HEK293 (cell line): ENCODE measurements at regions not wholly inside any gene's neighbourhood (a gene's known extent, or its start where the extent isn't known, plus 50 kb on each side); places are given as distances from the start of the nearest gene placed in this dataset.
A peak's percentile ranks its signal among the peaks of the same experiment; 100 is the strongest.

Experiments used
- CTCF ChIA-PET: fragments of 350-600 bp; formaldehyde crosslinking; extraction: SDS; loops from one replicate; lab custom pipeline; 2021; ENCODE audit warnings: antibody characterized with exemption; lab: Yijun Ruan, JAX
- POLR2A ChIA-PET: fragments of 300-600 bp; formaldehyde crosslinking; extraction: SDS; loops from one replicate; lab custom pipeline; 2020; ENCODE audit warnings: antibody characterized with exemption, inconsistent platforms; lab: Yijun Ruan, JAX
- H3K27ac ChIP-seq: fragments of 200-500 bp; sonication (Bioruptor generic); 2 replicates; pipeline ENCODE4 v1.5.1; 2014; ENCODE audit warnings: low read depth, low read length, control low read depth, inconsistent platforms; ENCODE audit errors: extremely low read depth
- H3K36me3 ChIP-seq, 2 experiments: fragments of 200-500 bp in 1 of 2; sonication (Bioruptor generic) in 1 of 2; 1 replicate in 1 of 2; 2 replicates in 1 of 2; pipeline ENCODE4 v1.5.1; 2014 to 2017; ENCODE audit warnings: inconsistent platforms in 2 of 2, low read length in 2 of 2; ENCODE audit not compliant: control insufficient read depth in 2 of 2, insufficient read depth in 1 of 2
- H3K4me1 ChIP-seq: fragments of 200-500 bp; sonication (Bioruptor generic); 2 replicates; pipeline ENCODE4 v1.5.1; 2014; ENCODE audit warnings: mild to moderate bottlenecking, low read length, inconsistent platforms; ENCODE audit not compliant: control insufficient read depth, insufficient read depth
- H3K4me3 ChIP-seq: 2 replicates; pipeline ENCODE4 v1.5.1; 2011; ENCODE audit warnings: low read depth, mild to moderate bottlenecking, control low read depth, low read length, moderate library complexity
- H3K9me3 ChIP-seq: fragments of 200-500 bp; sonication (Bioruptor generic); 2 replicates; pipeline ENCODE4 v1.5.1; 2014; ENCODE audit warnings: low read depth, low read length, inconsistent platforms; ENCODE audit not compliant: control insufficient read depth, insufficient read depth
- EGR2 ChIP-seq: fragments of 450-650 bp; formaldehyde crosslinking; IDR thresholded peaks from 2 replicates; pipeline ENCODE4 v1.5.1; 2016; ENCODE audit warnings: low read depth, missing biosample characterization, missing genetic modification characterization
- IKZF3 ChIP-seq: fragments of 450-650 bp; IDR thresholded peaks from 2 replicates; pipeline ENCODE4 v1.5.0; 2018; ENCODE audit warnings: missing biosample characterization, mild to moderate bottlenecking, missing genetic modification characterization, moderate library complexity
- KLF10 ChIP-seq: fragments of 450-650 bp; IDR thresholded peaks from 2 replicates; pipeline ENCODE4 v1.5.1; 2018; ENCODE audit warnings: missing biosample characterization, mild to moderate bottlenecking, missing genetic modification characterization
- KLF16 ChIP-seq: fragments of 450-650 bp; formaldehyde crosslinking; IDR thresholded peaks from 2 replicates; pipeline ENCODE4 v1.5.1; 2017; ENCODE audit warnings: missing biosample characterization, missing genetic modification characterization
- OVOL3 ChIP-seq: fragments of 450-650 bp; formaldehyde crosslinking; IDR thresholded peaks from 2 replicates; pipeline ENCODE4 v1.5.1; 2016; ENCODE audit warnings: missing biosample characterization, missing genetic modification characterization
- PRDM6 ChIP-seq: fragments of 450-650 bp; formaldehyde crosslinking; IDR thresholded peaks from 2 replicates; pipeline ENCODE4 v1.5.1; 2017; ENCODE audit warnings: missing biosample characterization, missing genetic modification characterization
- SP2 ChIP-seq: fragments of 450-650 bp; formaldehyde crosslinking; IDR thresholded peaks from 2 replicates; pipeline ENCODE4 v1.5.1; 2016; ENCODE audit warnings: missing biosample characterization, missing genetic modification characterization
- WT1 ChIP-seq: fragments of 450-650 bp; formaldehyde crosslinking; IDR thresholded peaks from 2 replicates; pipeline ENCODE4 v1.5.1; 2016; ENCODE audit warnings: missing biosample characterization, missing genetic modification characterization
- YY1 ChIP-seq: fragments of 450-650 bp; formaldehyde crosslinking; IDR thresholded peaks from 2 replicates; pipeline ENCODE4 v1.5.1; 2018; ENCODE audit warnings: missing biosample characterization, missing genetic modification characterization
- ZFP37 ChIP-seq: fragments of 450-650 bp; formaldehyde crosslinking; IDR thresholded peaks from 2 replicates; pipeline ENCODE4 v1.5.1; 2016; ENCODE audit warnings: missing biosample characterization, missing genetic modification characterization
- ZNF114 ChIP-seq: fragments of 450-650 bp; formaldehyde crosslinking; IDR thresholded peaks from 2 replicates; pipeline ENCODE4 v1.5.0; 2017; ENCODE audit warnings: missing biosample characterization, missing genetic modification characterization
- ZNF121 ChIP-seq: fragments of 450-650 bp; formaldehyde crosslinking; IDR thresholded peaks from 2 replicates; pipeline ENCODE4 v1.5.1; 2016; ENCODE audit warnings: missing biosample characterization, missing genetic modification characterization
- ZNF140 ChIP-seq: fragments of 450-650 bp; formaldehyde crosslinking; IDR thresholded peaks from 2 replicates; pipeline ENCODE4 v1.5.1; 2016; ENCODE audit warnings: missing biosample characterization, missing genetic modification characterization
- ZNF169 ChIP-seq: fragments of 450-650 bp; formaldehyde crosslinking; IDR thresholded peaks from 2 replicates; pipeline ENCODE4 v1.5.1; 2016; ENCODE audit warnings: missing biosample characterization, missing genetic modification characterization
- ZNF292 ChIP-seq: fragments of 450-650 bp; formaldehyde crosslinking; IDR thresholded peaks from 2 replicates; pipeline ENCODE4 v1.5.1; 2016; ENCODE audit warnings: low read depth, missing biosample characterization, missing genetic modification characterization, borderline replicate concordance
- ZNF404 ChIP-seq: fragments of 450-650 bp; formaldehyde crosslinking; IDR thresholded peaks from 2 replicates; pipeline ENCODE4 v1.5.1; 2017; ENCODE audit warnings: missing biosample characterization, missing genetic modification characterization
- ZNF501 ChIP-seq: fragments of 450-650 bp; formaldehyde crosslinking; IDR thresholded peaks from 2 replicates; pipeline ENCODE4 v1.5.1; 2016; ENCODE audit warnings: missing biosample characterization, missing genetic modification characterization
- ZNF544 ChIP-seq: fragments of 450-650 bp; formaldehyde crosslinking; IDR thresholded peaks from 2 replicates; pipeline ENCODE4 v1.5.0; 2017; ENCODE audit warnings: missing biosample characterization, missing genetic modification characterization
- ZNF692 ChIP-seq: fragments of 450-650 bp; formaldehyde crosslinking; IDR thresholded peaks from 2 replicates; pipeline ENCODE4 v1.5.1; 2016; ENCODE audit warnings: missing biosample characterization, missing genetic modification characterization
- ZNF707 ChIP-seq: fragments of 450-650 bp; formaldehyde crosslinking; IDR thresholded peaks from 2 replicates; pipeline ENCODE4 v1.5.1; 2016; ENCODE audit warnings: missing biosample characterization, missing genetic modification characterization
- ZNF830 ChIP-seq: fragments of 450-650 bp; IDR thresholded peaks from 2 replicates; pipeline ENCODE4 v1.5.0; 2018; ENCODE audit warnings: missing biosample characterization, missing genetic modification characterization, low read depth, mild to moderate bottlenecking, moderate library complexity
- TF ChIP-seq, protein P1 (sequence below): fragments of 450-650 bp; formaldehyde crosslinking; IDR thresholded peaks from 2 replicates; pipeline ENCODE4 v1.5.1; 2017; ENCODE audit warnings: missing biosample characterization, missing genetic modification characterization
- TF ChIP-seq, protein P2 (sequence below): fragments of 450-650 bp; IDR thresholded peaks from 2 replicates; pipeline ENCODE4 v1.5.1; 2018; ENCODE audit warnings: missing biosample characterization, missing genetic modification characterization

- TF ChIP-seq, protein P1, sequence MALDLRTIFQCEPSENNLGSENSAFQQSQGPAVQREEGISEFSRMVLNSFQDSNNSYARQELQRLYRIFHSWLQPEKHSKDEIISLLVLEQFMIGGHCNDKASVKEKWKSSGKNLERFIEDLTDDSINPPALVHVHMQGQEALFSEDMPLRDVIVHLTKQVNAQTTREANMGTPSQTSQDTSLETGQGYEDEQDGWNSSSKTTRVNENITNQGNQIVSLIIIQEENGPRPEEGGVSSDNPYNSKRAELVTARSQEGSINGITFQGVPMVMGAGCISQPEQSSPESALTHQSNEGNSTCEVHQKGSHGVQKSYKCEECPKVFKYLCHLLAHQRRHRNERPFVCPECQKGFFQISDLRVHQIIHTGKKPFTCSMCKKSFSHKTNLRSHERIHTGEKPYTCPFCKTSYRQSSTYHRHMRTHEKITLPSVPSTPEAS (tag by site-specific recombination) = peak; percentile 72
- no peak for TF ChIP-seq ZNF292 (tag by site-specific recombination)
- TF ChIP-seq ZNF140 (tag by site-specific recombination) = no peak
- no peak for TF ChIP-seq PRDM6 (tag by site-specific recombination)
- TF ChIP-seq ZNF404 (tag by site-specific recombination) = no peak
Measured at GRCh38 chr12:115438314-115438713, 754.3 kb upstream of the TBX3 start (continued).

GRCh38 chr12:115437061-115437567, 753.1 kb upstream of the TBX3 start:
- ChIA-PET POLR2A (no interaction called here), CTCF (interaction anchor here (1.2 kb wide), 1 partner anchor 21 kb away, joined by 3 read pairs; no protein-coding TSS in a partner anchor)
- TF ChIP-seq ZNF121 (tag by site-specific recombination) (no peak), ZNF830 (tag by site-specific recombination) (no peak), YY1 (no peak), ZNF169 (no peak), ZNF114 (tag by site-specific recombination) (no peak), KLF10 (no peak), ZNF692 (tag by site-specific recombination) (no peak), ZNF707 (tag by site-specific recombination) (no peak), SP2 (tag by site-specific recombination) (no peak), ZNF544 (no peak), ZNF501 (tag by site-specific recombination) (no peak), WT1 (tag by site-specific recombination) (no peak), IKZF3 (tag by site-specific recombination) (no peak), ZFP37 (tag by site-specific recombination) (no peak), EGR2 (tag by site-specific recombination) (no peak), OVOL3 (no peak), KLF16 (tag by site-specific recombination) (no peak)
- TF ChIP-seq, protein P2, sequence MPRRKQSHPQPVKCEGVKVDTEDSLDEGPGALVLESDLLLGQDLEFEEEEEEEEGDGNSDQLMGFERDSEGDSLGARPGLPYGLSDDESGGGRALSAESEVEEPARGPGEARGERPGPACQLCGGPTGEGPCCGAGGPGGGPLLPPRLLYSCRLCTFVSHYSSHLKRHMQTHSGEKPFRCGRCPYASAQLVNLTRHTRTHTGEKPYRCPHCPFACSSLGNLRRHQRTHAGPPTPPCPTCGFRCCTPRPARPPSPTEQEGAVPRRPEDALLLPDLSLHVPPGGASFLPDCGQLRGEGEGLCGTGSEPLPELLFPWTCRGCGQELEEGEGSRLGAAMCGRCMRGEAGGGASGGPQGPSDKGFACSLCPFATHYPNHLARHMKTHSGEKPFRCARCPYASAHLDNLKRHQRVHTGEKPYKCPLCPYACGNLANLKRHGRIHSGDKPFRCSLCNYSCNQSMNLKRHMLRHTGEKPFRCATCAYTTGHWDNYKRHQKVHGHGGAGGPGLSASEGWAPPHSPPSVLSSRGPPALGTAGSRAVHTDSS (tag by site-specific recombination) = no peak
- no peaks in the 10 kb centered on the region for H3K36me3 ChIP-seq
- H3K9me3 ChIP-seq = no peaks in the 10 kb centered on the region
- H3K27ac ChIP-seq = no peak overlapping the region
- H3K4me3 ChIP-seq = no peak overlapping the region
- H3K4me1 ChIP-seq = no peaks in the 10 kb centered on the region
